Testis (tissue), 2 donors: ENCODE measurements at regions not wholly inside any gene's neighbourhood (a gene's known extent, or its start where the extent isn't known, plus 50 kb on each side); places are given as distances from the start of the nearest gene placed in this dataset.

Experiments
- DNase-seq: peaks from one replicate; pipeline ENCODE4 v3.0.0-alpha.2; 2019
- H3K27ac ChIP-seq, 2 donors: fragments of 200-600 bp; sonication (generic); one replicate each; pipeline ENCODE4 v1.5.1; 2019
- H3K27me3 ChIP-seq: fragments of 200-600 bp; sonication (generic); one replicate; pipeline ENCODE4 v1.5.1; 2019
- H3K36me3 ChIP-seq: fragments of 200-600 bp; sonication (generic); one replicate; pipeline ENCODE4 v1.5.1; 2017; ENCODE audit warnings: low read depth; ENCODE audit errors: missing control alignments
- H3K4me1 ChIP-seq: fragments of 200-600 bp; sonication (generic); one replicate; pipeline ENCODE4 v1.5.1; 2019
- H3K4me3 ChIP-seq, 2 donors: fragments of 200-600 bp; sonication (generic); one replicate each; pipeline ENCODE4 v1.5.1; 2017 to 2019
- H3K9me3 ChIP-seq: fragments of 200-600 bp; sonication (generic); one replicate; pipeline ENCODE4 v1.5.1; 2017
- CTCF ChIP-seq, 3 experiments: fragments of 450-650 bp in 2 of 3; fragments of 200-600 bp in 1 of 3; sonication (generic) in 1 of 3; IDR thresholded peaks; one replicate each; pipeline ENCODE4 v1.5.1; 2016 to 2019; ENCODE audit warnings: antibody characterized with exemption in 3 of 3, mild to moderate bottlenecking in 2 of 3, moderate library complexity in 1 of 3
- POLR2A ChIP-seq: fragments of 450-650 bp; IDR thresholded peaks from one replicate; pipeline ENCODE4 v1.6.1; 2017; ENCODE audit warnings: antibody characterized with exemption, mild to moderate bottlenecking, moderate library complexity
- WGBS, 2 donors: methylation state at CpG; one replicate each; pipeline ENCODE4 v1.1.5; 2018; 5-methylcytosine and 5-hydroxymethylcytosine counted together
- intact Hi-C: fragments of 100-400 bp; cut with DNase I; formaldehyde crosslinking; loops from one replicate; pipeline ENCODE4 v1.15.1; 2023; ENCODE audit warnings: low total_unique reads

GRCh38 chr1:96309783-96310182, 411.8 kb upstream of the PTBP2 start:
- 96 to 97% methylated on average over 1 of the region's 1 CpG for WGBS, 2 donors
- no peak overlapping the region for H3K27ac ChIP-seq
- no peaks in the 10 kb centered on the region for H3K36me3 ChIP-seq

GRCh38 chr1:96313216-96313615, 408.4 kb upstream of the PTBP2 start:
- Histone ChIP-seq H3K4me3 (no peak overlapping the region), H3K27ac (no peak overlapping the region), H3K9me3 (no peaks in the 10 kb centered on the region), H3K4me1 (no peaks in the 10 kb centered on the region), H3K27me3 (no peaks in the 10 kb centered on the region), H3K36me3 (no peaks in the 10 kb centered on the region)
- WGBS, 2 donors: 71 to 89% methylated on average over 1 of the region's 1 CpG
- TF ChIP-seq CTCF (IDR thresholded peaks at IDR 0.05) (no peak), POLR2A (no peak)
- intact Hi-C loops: no loop called here
- DNase-seq: no peak

More at GRCh38 chr1:96309783-96310182, 411.8 kb upstream of the PTBP2 start:
- no peak for TF ChIP-seq CTCF (IDR thresholded peaks at IDR 0.05)
- TF ChIP-seq POLR2A: no peak
- intact Hi-C loops: no loop called here
- H3K27me3 ChIP-seq: no peaks in the 10 kb centered on the region
- no peaks in the 10 kb centered on the region for H3K9me3 ChIP-seq
- no peaks in the 10 kb centered on the region for H3K4me1 ChIP-seq
- no peak for DNase-seq
- no peak overlapping the region for H3K4me3 ChIP-seq

GRCh38 chr1:96329121-96329520, 392.5 kb upstream of the PTBP2 start:
- intact Hi-C loops: no loop called here

GRCh38 chr1:96331596-96331995, 390.0 kb upstream of the PTBP2 start:
- DNase-seq: no peak
- H3K4me3 ChIP-seq: no peak overlapping the region
- no peaks in the 10 kb centered on the region for H3K27me3 ChIP-seq
- H3K4me1 ChIP-seq: no peaks in the 10 kb centered on the region
- intact Hi-C loops: no loop called here
- no peak overlapping the region for H3K27ac ChIP-seq
- WGBS, 2 donors: 86 to 88% methylated on average over 3 of the region's 3 CpGs
- TF ChIP-seq CTCF (IDR thresholded peaks at IDR 0.05): no peak
- no peak for TF ChIP-seq POLR2A
- H3K9me3 ChIP-seq: no peaks in the 10 kb centered on the region
- H3K36me3 ChIP-seq: no peaks in the 10 kb centered on the region

More at GRCh38 chr1:96329121-96329520, 392.5 kb upstream of the PTBP2 start:
- no peaks in the 10 kb centered on the region for H3K27me3 ChIP-seq
- 61 to 65% methylated on average over 4 of the region's 4 CpGs for whole genome bisulfite sequencing, 2 donors
- DNase-seq: no peak
- H3K27ac ChIP-seq: no peak overlapping the region
- no peaks in the 10 kb centered on the region for H3K9me3 ChIP-seq
- H3K36me3 ChIP-seq: no peaks in the 10 kb centered on the region
- no peak overlapping the region for H3K4me3 ChIP-seq
- TF ChIP-seq POLR2A: no peak
- no peaks in the 10 kb centered on the region for H3K4me1 ChIP-seq

GRCh38 chr1:96333522-96334235, 387.9 kb upstream of the PTBP2 start:
- no peaks in the 10 kb centered on the region for H3K36me3 ChIP-seq
- H3K4me1 ChIP-seq: no peaks in the 10 kb centered on the region
- intact Hi-C loops: no loop called here
- no peak for DNase-seq
- H3K4me3 ChIP-seq: no peak overlapping the region
- H3K27ac ChIP-seq: no peak overlapping the region
- 79 to 94% methylated on average over 4 of the region's 4 CpGs for WGBS, 2 donors
- TF ChIP-seq CTCF (IDR thresholded peaks at IDR 0.05) (no peak), POLR2A (no peak)
- no peaks in the 10 kb centered on the region for H3K27me3 ChIP-seq
- no peaks in the 10 kb centered on the region for H3K9me3 ChIP-seq
